GM19023 (cell line): ENCODE measurements at regions not wholly inside any gene's neighbourhood (a gene's known extent, or its start where the extent isn't known, plus 50 kb on each side); places are given as distances from the start of the nearest gene placed in this dataset.
A peak's percentile ranks its signal among the peaks of the same experiment; 100 is the strongest.
"Not testable (repeated sequence)": the region's sequence is repeated elsewhere in the genome, so short reads cannot be mapped to it uniquely, and the experiment has no call there.

Experiments
- ATAC-seq: cut with Tn5 transposase; IDR thresholded peaks from one replicate; pipeline ENCODE4 v1.9.1; 2021; ENCODE audit warnings: mild to moderate bottlenecking, moderate library complexity; ENCODE audit not compliant: unreplicated experiment

- ATAC-seq = no peak
Observed at GRCh38 chr5:82959466-82959865, 117.7 kb downstream of the TMEM167A start.

- ATAC-seq = no peak
Observed at GRCh38 chr5:82956600-82956999, 120.6 kb downstream of the TMEM167A start.

DNA sequence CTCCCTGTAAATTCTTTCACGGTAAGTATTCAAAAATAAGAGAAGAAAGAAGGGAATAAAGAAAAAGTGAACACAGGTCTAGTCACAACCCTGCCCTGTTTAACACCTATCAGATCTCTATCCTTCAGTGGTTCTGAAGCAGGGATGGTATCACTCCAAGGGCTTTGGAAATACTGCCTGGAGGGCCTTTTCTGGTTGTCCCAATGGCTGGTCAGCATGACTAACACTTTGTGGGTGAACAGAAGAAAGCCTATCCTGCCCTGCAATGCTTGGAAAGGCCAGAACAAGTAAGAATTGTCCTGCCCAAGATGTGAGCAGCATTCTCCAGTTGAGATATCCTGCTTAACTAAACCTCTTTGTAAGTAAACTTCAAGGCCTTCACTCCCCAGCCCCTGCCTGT is 124.9 kb downstream of the TMEM167A start:
- ATAC-seq = no peak

DNA sequence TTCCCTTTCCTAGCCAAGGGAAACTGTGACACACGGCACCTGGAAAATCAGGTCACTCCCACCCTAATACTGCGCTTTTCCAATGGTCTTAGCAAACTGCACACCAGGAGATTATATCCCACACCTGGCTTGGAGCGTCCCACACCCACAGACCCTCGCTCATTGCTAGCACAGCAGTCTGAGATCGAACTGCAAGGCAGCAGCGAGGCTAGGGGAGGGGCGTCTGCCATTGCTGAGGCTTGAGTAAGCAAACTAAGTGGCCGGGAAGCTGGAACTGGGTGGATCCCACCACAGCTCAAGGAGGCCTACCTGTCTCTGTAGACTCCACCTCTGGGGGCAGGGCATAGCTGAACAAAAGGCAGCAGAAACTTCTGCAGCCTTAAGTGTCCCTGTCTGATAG is 132.9 kb downstream of the TMEM167A start:
- ATAC-seq = not testable (repeated sequence)

DNA sequence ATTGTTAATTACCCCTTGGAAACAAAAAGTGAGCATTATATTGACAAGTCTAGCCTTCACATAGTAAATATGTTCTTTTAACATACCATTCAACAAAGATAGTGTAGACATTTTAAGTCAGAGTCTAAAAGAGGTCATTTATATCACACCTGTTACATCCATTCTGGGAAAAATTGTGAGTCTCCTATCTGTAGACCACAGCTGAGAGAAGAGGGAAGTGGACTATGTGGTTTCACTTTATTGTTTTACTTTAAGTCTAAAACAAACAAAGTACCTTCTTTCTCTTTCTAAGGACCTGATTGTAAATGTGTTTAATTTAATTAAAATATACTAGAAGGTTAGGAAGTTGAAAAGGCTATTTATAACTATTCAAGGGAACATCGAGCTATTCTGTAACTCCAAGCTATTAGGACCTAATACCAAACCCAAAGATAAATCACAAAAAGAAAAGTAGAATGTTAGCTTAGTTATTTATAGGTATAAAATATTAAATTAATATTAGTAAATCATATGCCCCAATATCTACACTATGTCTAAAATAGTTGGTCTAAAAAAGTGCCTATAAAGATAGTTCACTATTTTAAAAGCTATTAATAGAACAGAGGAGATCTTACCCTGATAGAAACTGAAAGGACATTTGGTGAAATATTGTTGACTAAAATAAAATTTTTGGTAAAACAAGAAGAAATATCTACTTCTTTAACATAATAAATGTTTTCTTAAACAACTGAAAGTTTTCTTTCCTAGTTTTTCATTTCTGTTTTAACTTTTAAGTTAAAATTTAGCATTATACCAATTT is 134.9 kb downstream of the TMEM167A start:
- ATAC-seq = no peak

- no peak for ATAC-seq
Observed at GRCh38 chr5:82938901-82939725, 138.1 kb downstream of the TMEM167A start.

GRCh38 chr5:82932473-82933220 is 144.5 kb downstream of the TMEM167A start:
- ATAC-seq = not testable (repeated sequence)

- ATAC-seq = no peak
Observed at GRCh38 chr5:82931110-82931509, 146.1 kb downstream of the TMEM167A start.

- no peak for ATAC-seq
Observed at GRCh38 chr5:82925061-82925411, 152.2 kb downstream of the TMEM167A start.

- ATAC-seq = no peak
Observed at GRCh38 chr5:82924226-82925060, 152.8 kb downstream of the TMEM167A start.

DNA sequence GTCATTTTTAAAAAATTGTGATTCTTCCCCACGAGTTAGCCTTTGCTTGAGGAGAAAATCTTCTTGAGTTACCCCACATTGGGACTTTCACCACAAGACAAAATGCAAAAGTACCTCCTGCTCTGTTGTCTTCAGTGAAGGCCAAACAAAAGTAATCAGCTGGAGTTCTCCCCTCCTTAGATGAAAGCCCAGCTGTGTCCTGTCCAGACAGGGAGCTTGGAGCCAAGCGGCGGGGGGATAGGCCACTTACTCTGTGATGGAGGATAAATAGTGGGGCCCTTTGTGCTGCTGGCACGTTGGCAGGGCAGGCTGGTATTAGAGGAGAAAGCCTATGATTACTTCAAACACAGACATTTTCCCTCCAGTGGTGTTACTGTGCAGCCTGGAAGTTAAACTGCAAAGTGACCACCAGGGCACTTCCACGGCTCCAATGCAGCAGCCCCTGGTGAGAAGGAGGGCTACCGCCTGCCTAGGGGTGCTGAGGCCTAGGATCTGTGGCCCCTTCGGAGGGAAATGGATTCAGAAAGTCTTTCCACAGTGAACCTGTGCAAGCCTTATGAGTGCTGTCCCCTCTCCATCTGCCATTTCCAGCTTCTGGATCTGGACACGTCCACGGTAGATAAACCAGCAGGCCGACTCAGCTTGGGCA is 155.0 kb downstream of the TMEM167A start:
- ATAC-seq = no peak

DNA sequence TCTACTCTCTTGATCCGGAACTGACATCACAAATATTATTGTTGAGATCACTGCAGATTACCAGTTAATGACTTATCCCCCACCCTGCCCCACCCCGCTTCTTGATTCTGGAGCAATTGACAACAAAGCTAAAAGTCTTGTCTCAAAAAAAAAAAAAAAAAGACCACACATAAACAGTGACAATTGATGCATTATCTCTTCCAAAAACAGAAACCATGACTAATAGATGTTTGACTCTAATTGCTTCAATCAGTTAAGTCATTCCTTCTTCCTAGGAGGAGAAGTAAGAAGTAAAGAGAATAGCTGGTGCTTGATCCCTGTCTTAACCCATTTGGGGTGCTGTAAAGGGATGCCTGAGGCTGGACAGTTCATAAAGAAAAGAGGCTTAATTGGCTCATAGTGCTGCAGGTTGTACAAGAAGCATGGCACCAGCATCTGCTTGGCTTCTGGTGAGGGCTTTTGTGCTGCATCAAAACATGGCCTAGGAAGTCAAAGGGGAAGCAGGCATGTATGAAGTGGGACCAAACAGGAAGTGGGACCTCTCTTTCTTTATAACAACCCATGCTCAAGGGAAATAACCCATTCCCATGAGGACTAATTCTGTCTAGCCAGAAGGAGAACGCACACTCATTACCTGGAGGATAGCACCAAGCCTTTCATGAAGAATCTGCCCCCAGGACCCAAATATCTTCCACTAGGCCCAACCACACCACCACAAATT is 158.7 kb downstream of the TMEM167A start:
- ATAC-seq = no peak

DNA sequence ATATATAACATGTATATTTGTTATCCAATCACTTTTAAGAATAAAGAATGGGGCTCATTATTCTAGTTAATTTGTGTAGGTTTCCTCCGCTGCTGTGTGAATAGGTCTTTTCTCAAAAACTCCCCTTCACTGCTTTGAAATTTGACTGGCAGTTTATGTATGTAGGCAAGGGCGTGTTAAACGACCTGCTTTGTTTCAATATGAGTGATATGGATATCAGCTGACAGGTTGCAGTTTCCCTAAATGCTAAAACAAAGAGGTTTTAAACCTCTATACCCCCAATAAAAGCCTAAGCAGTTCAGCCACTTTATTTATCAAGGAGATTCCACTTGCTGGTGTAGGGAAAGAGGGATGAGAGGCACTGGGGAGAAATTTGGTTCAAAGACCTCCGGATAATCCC is 159.6 kb downstream of the TMEM167A start:
- ATAC-seq = peak; percentile 60

GRCh38 chr5:82913971-82914370 is 163.2 kb downstream of the TMEM167A start:
- ATAC-seq = no peak

- no peak for ATAC-seq
Observed at GRCh38 chr5:82912462-82912861, 164.7 kb downstream of the TMEM167A start.

DNA sequence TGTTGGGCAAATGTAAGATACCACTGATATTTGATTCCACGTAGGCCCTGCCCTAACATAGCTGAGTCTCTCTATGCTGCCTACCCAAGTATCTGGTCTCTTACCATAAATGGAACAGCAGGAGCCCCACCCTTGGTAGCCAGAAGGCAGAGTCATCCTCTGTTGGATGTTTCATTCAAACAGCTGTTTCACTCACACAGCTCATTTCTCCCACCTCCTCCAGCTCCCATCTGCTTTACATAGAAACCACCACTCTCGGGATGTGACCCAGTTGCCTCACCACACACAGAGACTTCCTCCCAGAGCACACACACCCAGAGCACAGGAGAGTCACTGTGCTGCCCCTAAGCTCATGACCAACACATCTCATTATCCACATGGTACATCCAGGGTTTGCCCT is 165.3 kb downstream of the TMEM167A start:
- no peak for ATAC-seq

DNA sequence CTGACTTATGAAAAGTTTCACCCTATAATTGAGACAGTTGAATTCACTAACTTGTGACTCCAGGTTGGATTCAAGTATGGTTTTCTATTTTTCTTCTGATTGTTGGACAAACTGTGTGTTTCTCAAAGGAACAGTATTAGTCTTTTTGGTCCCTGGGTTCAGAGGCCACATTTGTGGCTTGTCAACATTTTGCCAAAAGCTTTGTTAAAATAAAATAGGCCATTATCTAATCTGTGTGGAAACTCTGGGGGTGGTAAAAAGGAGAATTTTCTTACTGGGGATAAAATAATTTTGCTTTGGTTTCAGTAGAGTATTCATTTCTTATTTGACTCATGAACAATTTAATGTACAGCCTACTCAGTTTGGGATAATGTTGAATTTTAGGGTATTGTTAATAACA is 166.3 kb downstream of the TMEM167A start:
- no peak for ATAC-seq

GRCh38 chr5:82910491-82910890 is 166.7 kb downstream of the TMEM167A start:
- ATAC-seq = no peak

- ATAC-seq = no peak
Observed at GRCh38 chr5:82909771-82910170, 167.4 kb downstream of the TMEM167A start.
